ENCODE measurements at regions not wholly inside any gene's neighbourhood (a gene's known extent, or its start where the extent isn't known, plus 50 kb on each side); places are given as distances from the start of the nearest gene placed in this dataset.
"Not testable (repeated sequence)": the region's sequence is repeated elsewhere in the genome, so short reads cannot be mapped to it uniquely, and the experiment has no call there.

DNA sequence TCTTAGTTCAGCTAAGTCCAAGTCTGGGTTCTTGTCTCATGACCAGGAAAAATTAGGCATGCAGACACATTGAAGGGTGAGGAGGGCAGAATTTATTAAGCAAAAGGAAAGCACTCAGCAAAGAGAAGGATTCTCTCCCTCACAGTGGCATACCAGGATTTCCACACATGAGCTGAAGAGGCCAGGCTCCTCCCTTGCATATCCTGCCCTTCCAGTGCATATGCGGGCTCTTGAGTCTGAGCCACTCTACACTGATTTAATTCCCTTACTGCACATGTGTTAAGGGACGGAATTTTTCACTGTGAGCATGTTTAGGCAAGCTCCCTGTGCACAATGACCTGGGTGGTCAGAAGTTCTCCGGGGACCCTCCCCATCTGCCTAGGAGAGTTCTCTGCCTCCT, 652.7 kb upstream of the POM121L12 start:
- H3K9ac ChIP-seq (ENCODE audit: low read depth, low read length), result no peak overlapping the region
- no peaks in the 10 kb centered on the region for H3K36me3 ChIP-seq (ENCODE audit: control insufficient read depth, insufficient read depth, low read length)
- H3K4me3 ChIP-seq (ENCODE audit: low read depth, low read length), result no peak overlapping the region
- H3K27me3 ChIP-seq (ENCODE audit: control insufficient read depth, insufficient read depth, low read length), result no peaks in the 10 kb centered on the region
- H3K27ac ChIP-seq (ENCODE audit: low read depth, low read length), result no peak overlapping the region
- H3K9me3 ChIP-seq (ENCODE audit: control insufficient read depth, insufficient read depth, low read length), result peaks cover 24% of the 10 kb centered on the region
- H3K4me1 ChIP-seq (ENCODE audit: control insufficient read depth, insufficient read depth, low read length), result no peaks in the 10 kb centered on the region

DNA sequence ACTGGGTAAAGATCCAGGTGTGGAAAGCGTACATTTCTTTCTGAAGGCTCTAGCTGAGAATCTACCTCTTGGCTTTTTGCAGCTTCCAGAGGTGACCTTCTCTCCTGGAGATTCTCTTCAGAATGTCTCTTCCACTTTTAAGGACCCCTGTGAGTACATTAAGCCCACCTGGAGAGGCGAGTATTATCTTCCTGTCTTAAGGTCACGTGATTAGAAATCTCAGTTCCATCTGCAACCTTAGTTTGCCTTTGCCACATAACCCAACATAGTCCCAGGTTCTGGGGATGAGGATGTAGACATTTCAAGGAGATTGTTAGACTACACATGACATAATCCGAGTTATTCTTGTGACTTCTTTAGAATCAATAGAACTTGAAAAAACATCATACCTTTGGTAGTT, 665.5 kb upstream of the POM121L12 start:
- Histone ChIP-seq H3K27ac (ENCODE audit: low read depth, low read length) (no peak overlapping the region), H3K9ac (ENCODE audit: low read depth, low read length) (no peak overlapping the region), H3K9me3 (ENCODE audit: control insufficient read depth, insufficient read depth, low read length) (no peaks in the 10 kb centered on the region), H3K36me3 (ENCODE audit: control insufficient read depth, insufficient read depth, low read length) (no peaks in the 10 kb centered on the region), H3K4me1 (ENCODE audit: control insufficient read depth, insufficient read depth, low read length) (no peaks in the 10 kb centered on the region), H3K27me3 (ENCODE audit: control insufficient read depth, insufficient read depth, low read length) (no peaks in the 10 kb centered on the region), H3K4me3 (ENCODE audit: low read depth, low read length) (no peak overlapping the region)

DNA sequence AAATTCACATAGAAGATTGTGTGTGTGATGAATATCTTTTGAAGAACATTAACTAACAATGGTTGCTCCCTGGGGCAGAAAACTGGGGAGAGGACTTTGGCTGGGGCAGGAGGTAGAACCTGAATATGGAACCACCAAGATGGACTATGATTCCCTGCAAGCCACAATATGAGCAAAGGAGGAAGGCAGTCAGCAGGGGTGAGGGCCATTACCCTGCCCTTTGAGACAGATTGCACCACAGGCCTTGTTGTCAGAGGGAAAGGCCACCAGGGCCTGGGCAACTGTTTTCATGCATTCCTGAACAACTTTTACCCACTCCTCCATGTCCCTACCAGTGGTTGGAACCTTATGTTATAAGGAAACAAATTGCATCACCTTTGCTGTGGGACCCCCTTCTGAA, 670.1 kb upstream of the POM121L12 start:
- Histone ChIP-seq H3K27me3 (ENCODE audit: control insufficient read depth, insufficient read depth, low read length) (no peaks in the 10 kb centered on the region), H3K36me3 (ENCODE audit: control insufficient read depth, insufficient read depth, low read length) (no peaks in the 10 kb centered on the region), H3K9ac (ENCODE audit: low read depth, low read length) (no peak overlapping the region), H3K27ac (ENCODE audit: low read depth, low read length) (no peak overlapping the region), H3K4me3 (ENCODE audit: low read depth, low read length) (no peak overlapping the region), H3K9me3 (ENCODE audit: control insufficient read depth, insufficient read depth, low read length) (no peaks in the 10 kb centered on the region), H3K4me1 (ENCODE audit: control insufficient read depth, insufficient read depth, low read length) (no peaks in the 10 kb centered on the region)

DNA sequence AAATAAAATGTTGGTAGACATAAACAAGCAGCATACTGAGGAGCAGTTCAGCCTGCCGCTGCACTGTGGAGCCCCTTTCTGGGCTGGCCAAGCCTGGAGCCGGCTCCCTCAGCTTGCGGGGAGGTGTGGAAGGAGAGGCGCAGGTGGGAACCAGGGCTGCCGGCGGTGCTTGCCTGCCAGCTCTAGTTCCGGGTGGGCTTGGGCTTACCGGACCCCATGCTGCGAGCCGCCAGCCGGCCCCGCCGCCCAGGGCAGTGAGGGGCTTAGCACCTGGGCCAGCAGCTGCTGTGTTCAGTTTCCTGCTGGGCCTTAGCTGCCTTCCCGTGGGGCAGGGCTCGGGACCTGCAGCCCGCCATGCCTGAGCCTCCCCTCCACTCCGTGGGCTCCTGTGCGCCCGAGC, 672.9 kb upstream of the POM121L12 start:
- no peak overlapping the region for H3K9ac ChIP-seq (ENCODE audit: low read depth, low read length)
- no peak overlapping the region for H3K27ac ChIP-seq (ENCODE audit: low read depth, low read length)
- no peaks in the 10 kb centered on the region for H3K4me1 ChIP-seq (ENCODE audit: control insufficient read depth, insufficient read depth, low read length)
- H3K27me3 ChIP-seq (ENCODE audit: control insufficient read depth, insufficient read depth, low read length), result no peaks in the 10 kb centered on the region
- no peaks in the 10 kb centered on the region for H3K9me3 ChIP-seq (ENCODE audit: control insufficient read depth, insufficient read depth, low read length)
- no peak overlapping the region for H3K4me3 ChIP-seq (ENCODE audit: low read depth, low read length)
- H3K36me3 ChIP-seq (ENCODE audit: control insufficient read depth, insufficient read depth, low read length), result no peaks in the 10 kb centered on the region

DNA sequence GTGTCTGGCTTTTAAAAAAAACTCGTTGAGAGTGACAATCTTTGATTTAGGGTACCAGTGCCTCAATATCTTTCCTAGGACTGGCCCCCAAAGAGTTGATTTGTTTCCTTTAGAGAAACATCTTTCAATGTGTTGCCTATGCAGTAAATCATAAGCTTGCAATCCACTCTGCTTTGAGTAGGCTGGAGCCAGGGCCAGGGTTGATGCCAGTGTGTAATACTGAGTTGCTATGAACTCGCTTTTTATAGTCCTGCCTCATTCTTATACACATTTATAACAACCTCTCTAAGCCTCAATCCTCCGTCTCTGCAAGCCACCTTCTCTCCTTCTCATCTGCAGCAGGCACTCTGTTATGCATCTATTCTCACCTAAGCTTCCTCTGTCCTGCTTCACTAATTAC, 674.9 kb upstream of the POM121L12 start:
- no peaks in the 10 kb centered on the region for H3K36me3 ChIP-seq (ENCODE audit: control insufficient read depth, insufficient read depth, low read length)
- no peak overlapping the region for H3K9ac ChIP-seq (ENCODE audit: low read depth, low read length)
- H3K9me3 ChIP-seq (ENCODE audit: control insufficient read depth, insufficient read depth, low read length), result no peaks in the 10 kb centered on the region
- no peaks in the 10 kb centered on the region for H3K27me3 ChIP-seq (ENCODE audit: control insufficient read depth, insufficient read depth, low read length)
- H3K27ac ChIP-seq (ENCODE audit: low read depth, low read length), result no peak overlapping the region
- H3K4me3 ChIP-seq (ENCODE audit: low read depth, low read length), result no peak overlapping the region
- H3K4me1 ChIP-seq (ENCODE audit: control insufficient read depth, insufficient read depth, low read length), result no peaks in the 10 kb centered on the region

DNA sequence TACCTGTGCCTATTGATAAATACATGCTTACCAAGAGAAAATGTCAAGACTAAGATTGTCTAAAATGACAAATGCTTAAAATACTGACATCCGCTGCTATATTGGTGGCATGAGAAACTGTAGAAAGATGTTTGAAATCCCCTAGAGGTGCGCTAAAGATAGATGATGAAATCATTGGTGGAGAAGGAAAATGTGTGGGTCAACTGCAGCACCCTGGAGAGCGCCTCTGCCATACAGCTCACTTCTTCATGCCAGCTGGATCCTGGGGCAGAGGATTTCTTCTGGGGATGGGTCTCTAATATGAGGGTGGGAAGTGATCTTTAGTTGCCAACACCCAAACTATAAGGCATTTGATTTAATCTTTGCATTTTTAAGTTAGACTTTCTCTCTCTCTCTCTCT, 680.4 kb upstream of the POM121L12 start:
- H3K36me3 ChIP-seq (ENCODE audit: control insufficient read depth, insufficient read depth, low read length), result no peaks in the 10 kb centered on the region
- no peaks in the 10 kb centered on the region for H3K9me3 ChIP-seq (ENCODE audit: control insufficient read depth, insufficient read depth, low read length)
- no peak overlapping the region for H3K9ac ChIP-seq (ENCODE audit: low read depth, low read length)
- H3K27me3 ChIP-seq (ENCODE audit: control insufficient read depth, insufficient read depth, low read length), result no peaks in the 10 kb centered on the region
- no peaks in the 10 kb centered on the region for H3K4me1 ChIP-seq (ENCODE audit: control insufficient read depth, insufficient read depth, low read length)
- H3K27ac ChIP-seq (ENCODE audit: low read depth, low read length), result no peak overlapping the region
- H3K4me3 ChIP-seq (ENCODE audit: low read depth, low read length), result no peak overlapping the region

DNA sequence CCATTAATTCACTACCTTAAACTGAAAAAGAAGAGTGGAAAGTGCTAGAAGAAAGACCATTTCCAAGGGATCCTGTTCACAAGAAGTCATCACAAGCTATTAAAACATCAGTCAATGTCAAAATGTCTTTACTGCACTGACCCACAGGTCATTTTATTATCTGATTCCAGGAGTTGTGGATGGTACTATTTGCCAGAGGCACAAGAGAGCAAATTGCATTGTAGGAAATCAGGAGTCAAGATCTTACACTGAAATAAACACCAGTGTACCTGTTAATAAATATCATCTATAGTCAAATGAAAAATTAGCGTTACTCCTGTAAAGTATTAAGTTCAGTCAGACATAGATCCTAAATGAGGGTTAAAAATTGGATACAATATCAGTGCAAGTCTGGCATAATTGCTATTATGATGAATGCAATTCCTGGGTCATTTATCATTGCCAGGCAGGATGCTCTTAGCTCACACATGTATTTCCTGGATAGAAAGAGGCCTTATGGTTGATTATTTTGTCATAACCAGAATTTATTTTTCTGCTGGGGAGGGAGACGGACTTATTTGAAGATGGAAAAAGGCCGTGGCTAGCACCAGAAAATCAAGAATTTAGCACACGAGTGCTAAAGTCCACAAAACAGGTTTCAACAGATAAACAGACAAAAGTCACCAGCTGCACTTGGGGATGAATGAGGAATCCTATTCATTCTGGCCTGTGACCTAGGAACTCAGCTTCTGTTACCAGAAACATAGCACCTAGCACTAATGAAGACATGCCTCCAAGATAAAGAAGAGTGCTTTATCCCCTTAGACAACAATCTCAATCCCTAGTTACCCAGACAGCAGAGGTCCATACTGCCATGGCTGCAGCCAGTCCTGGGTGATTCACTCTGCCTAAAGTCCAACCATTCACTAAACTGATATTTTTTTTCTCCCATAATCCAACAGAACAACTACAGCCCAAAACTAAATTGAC, 683.1 kb upstream of the POM121L12 start:
- Histone ChIP-seq H3K4me3 (ENCODE audit: low read depth, low read length) (no peak overlapping the region), H3K27me3 (ENCODE audit: control insufficient read depth, insufficient read depth, low read length) (no peaks in the 10 kb centered on the region), H3K9ac (ENCODE audit: low read depth, low read length) (no peak overlapping the region), H3K27ac (ENCODE audit: low read depth, low read length) (no peak overlapping the region), H3K9me3 (ENCODE audit: control insufficient read depth, insufficient read depth, low read length) (no peaks in the 10 kb centered on the region), H3K36me3 (ENCODE audit: control insufficient read depth, insufficient read depth, low read length) (no peaks in the 10 kb centered on the region), H3K4me1 (ENCODE audit: control insufficient read depth, insufficient read depth, low read length) (no peaks in the 10 kb centered on the region)

DNA sequence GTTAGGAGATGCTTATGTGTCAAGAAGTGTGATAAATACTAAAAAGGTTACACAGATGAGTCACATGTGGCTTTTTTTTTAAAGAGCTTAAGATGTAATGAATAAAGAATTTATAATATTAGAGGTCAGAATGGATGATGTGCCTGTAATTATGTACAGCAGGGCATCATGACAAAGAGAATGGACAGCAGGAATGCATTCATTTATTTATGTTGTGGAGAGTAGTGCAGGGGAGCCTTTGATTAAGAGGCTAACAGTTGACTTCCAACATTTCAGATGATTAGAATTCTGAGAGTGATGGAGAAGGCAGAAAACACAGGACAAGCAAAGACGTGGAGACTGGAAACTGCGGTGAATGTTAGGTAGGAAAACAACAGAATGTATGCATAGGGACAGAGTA, 691.4 kb upstream of the POM121L12 start:
- Histone ChIP-seq H3K9me3 (ENCODE audit: control insufficient read depth, insufficient read depth, low read length) (no peaks in the 10 kb centered on the region), H3K4me1 (ENCODE audit: control insufficient read depth, insufficient read depth, low read length) (no peaks in the 10 kb centered on the region), H3K36me3 (ENCODE audit: control insufficient read depth, insufficient read depth, low read length) (no peaks in the 10 kb centered on the region)

DNA sequence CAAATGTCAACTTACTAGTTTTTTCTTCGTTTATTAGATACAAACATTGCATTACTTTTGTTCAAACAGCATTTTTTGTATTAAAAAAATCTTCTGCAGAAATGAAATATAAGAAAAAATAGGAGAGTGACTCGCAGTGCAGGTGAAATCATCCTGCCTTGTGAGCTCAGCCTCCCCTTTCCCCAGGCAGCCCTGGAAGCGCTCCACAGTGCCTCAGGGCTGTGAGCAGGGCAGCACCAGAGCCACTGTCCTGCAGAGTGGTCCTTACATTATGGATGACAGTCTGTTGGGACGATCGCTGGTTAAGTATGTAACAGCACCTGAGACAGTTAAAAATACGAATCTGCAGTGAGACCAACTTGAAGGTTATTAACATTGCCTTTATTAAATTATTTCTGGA, 695.4 kb upstream of the POM121L12 start:
- H3K9me3 ChIP-seq (ENCODE audit: control insufficient read depth, insufficient read depth, low read length), result no peaks in the 10 kb centered on the region
- no peak overlapping the region for H3K4me3 ChIP-seq (ENCODE audit: low read depth, low read length)
- no peaks in the 10 kb centered on the region for H3K27me3 ChIP-seq (ENCODE audit: control insufficient read depth, insufficient read depth, low read length)

More for the DNA sequence above, 691.4 kb upstream of the POM121L12 start:
- Histone ChIP-seq H3K27ac (ENCODE audit: low read depth, low read length) (no peak overlapping the region), H3K9ac (ENCODE audit: low read depth, low read length) (no peak overlapping the region), H3K27me3 (ENCODE audit: control insufficient read depth, insufficient read depth, low read length) (no peaks in the 10 kb centered on the region), H3K4me3 (ENCODE audit: low read depth, low read length) (no peak overlapping the region)

DNA sequence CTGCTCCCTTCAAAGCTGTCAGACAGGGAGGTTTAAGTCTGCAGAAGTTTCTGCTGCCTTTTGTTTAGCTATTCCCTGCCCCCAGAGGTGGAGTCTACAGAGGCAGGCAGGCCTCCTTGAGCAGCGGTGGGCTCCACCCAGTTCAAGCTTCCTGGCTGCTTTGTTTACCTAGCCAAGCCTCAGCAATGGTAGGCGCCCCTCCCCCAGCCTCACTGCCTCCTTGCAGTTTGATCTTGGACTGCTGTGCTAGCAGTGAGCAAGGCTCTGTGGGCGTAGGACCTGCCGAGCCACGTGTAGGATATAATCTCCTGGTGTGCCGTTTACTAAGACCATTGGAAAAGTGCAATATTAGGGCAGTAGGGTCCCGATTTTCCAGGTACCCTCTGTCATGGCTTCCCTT, 707.1 kb upstream of the POM121L12 start:
- H3K4me3 ChIP-seq (ENCODE audit: low read depth, low read length); H3K9me3 ChIP-seq (ENCODE audit: control insufficient read depth, insufficient read depth, low read length); H3K36me3 ChIP-seq (ENCODE audit: control insufficient read depth, insufficient read depth, low read length); H3K9ac ChIP-seq (ENCODE audit: low read depth, low read length); H3K27ac ChIP-seq (ENCODE audit: low read depth, low read length); H3K27me3 ChIP-seq (ENCODE audit: control insufficient read depth, insufficient read depth, low read length); H3K4me1 ChIP-seq (ENCODE audit: control insufficient read depth, insufficient read depth, low read length): not testable (repeated sequence)

More for the DNA sequence above, 695.4 kb upstream of the POM121L12 start:
- H3K9ac ChIP-seq (ENCODE audit: low read depth, low read length), result no peak overlapping the region
- H3K27ac ChIP-seq (ENCODE audit: low read depth, low read length), result no peak overlapping the region
- no peaks in the 10 kb centered on the region for H3K4me1 ChIP-seq (ENCODE audit: control insufficient read depth, insufficient read depth, low read length)
- no peaks in the 10 kb centered on the region for H3K36me3 ChIP-seq (ENCODE audit: control insufficient read depth, insufficient read depth, low read length)

DNA sequence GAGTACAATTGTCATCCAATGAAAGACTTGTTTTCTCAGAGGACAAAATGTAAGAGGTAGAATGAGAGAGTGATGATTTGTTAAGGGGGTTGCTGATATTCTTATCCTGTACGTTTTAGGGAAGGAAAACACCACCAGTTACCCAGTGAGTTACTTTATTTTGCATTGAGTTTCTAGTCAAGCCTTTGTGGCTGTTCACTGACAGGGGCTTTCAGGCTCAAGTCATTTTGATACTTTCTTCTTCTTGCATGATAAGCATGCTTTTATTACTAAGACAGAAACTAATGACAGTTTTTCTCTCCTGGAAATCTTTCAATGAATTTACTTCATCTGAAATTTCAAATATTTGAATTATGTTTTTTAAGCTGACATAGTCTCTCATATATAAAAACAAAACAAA, 710.2 kb upstream of the POM121L12 start:
- H3K4me3 ChIP-seq (ENCODE audit: low read depth, low read length), result no peak overlapping the region
- no peaks in the 10 kb centered on the region for H3K27me3 ChIP-seq (ENCODE audit: control insufficient read depth, insufficient read depth, low read length)
- 0 out of 2 replicates have a peak, but pooled peaks cover 4% of the 10 kb centered on the region for H3K9me3 ChIP-seq (ENCODE audit: control insufficient read depth, insufficient read depth, low read length)
- H3K4me1 ChIP-seq (ENCODE audit: control insufficient read depth, insufficient read depth, low read length), result no peaks in the 10 kb centered on the region
- H3K27ac ChIP-seq (ENCODE audit: low read depth, low read length), result no peak overlapping the region
- H3K36me3 ChIP-seq (ENCODE audit: control insufficient read depth, insufficient read depth, low read length), result no peaks in the 10 kb centered on the region
- H3K9ac ChIP-seq (ENCODE audit: low read depth, low read length), result no peak overlapping the region
